OCI-LY1 (cell line): ENCODE measurements at regions not wholly inside any gene's neighbourhood (a gene's known extent, or its start where the extent isn't known, plus 50 kb on each side); places are given as distances from the start of the nearest gene placed in this dataset.

Experiments used
- H2AFZ ChIP-seq: fragments of 200-600 bp; sonication (generic), shearing (Covaris generic); 2 replicates; pipeline ENCODE4 v1.6.0; 2014; ENCODE audit warnings: antibody characterized with exemption, mild to moderate bottlenecking, low read length
- H3F3A ChIP-seq: fragments of 200-600 bp; sonication (generic), shearing (Covaris generic); 2 replicates; pipeline ENCODE4 v1.6.0; 2014; ENCODE audit warnings: mild to moderate bottlenecking, antibody characterized with exemption, low read length, moderate library complexity; ENCODE audit not compliant: insufficient read depth
- H3K27ac ChIP-seq: fragments of 200-600 bp; sonication (generic); 2 replicates; pipeline ENCODE4 v1.5.1; 2014; ENCODE audit warnings: low read length, mixed run types, mild to moderate bottlenecking, low read depth; ENCODE audit not compliant: poor library complexity, severe bottlenecking
- H3K27me3 ChIP-seq: fragments of 200-600 bp; sonication (generic); 2 replicates; pipeline ENCODE4 v1.6.0; 2014; ENCODE audit warnings: antibody characterized with exemption, mild to moderate bottlenecking, low read length, moderate library complexity; ENCODE audit not compliant: insufficient read depth
- H3K36me3 ChIP-seq: fragments of 200-600 bp; sonication (generic); 2 replicates; pipeline ENCODE4 v1.6.1; 2014; ENCODE audit warnings: mild to moderate bottlenecking, antibody characterized with exemption, low read length, moderate library complexity, mixed read lengths; ENCODE audit not compliant: insufficient read depth
- H3K4me1 ChIP-seq: fragments of 200-600 bp; sonication (generic); 2 replicates; pipeline ENCODE4 v1.5.1; 2014; ENCODE audit warnings: mild to moderate bottlenecking, low read length, moderate library complexity; ENCODE audit not compliant: insufficient read depth, severe bottlenecking
- H3K4me2 ChIP-seq: fragments of 200-600 bp; sonication (generic), shearing (Covaris generic); 2 replicates; pipeline ENCODE4 v1.6.1; 2014; ENCODE audit warnings: low read length
- H3K4me3 ChIP-seq: fragments of 200-600 bp; sonication (generic); 2 replicates; pipeline ENCODE4 v1.5.1; 2014; ENCODE audit warnings: low read length, low read depth, mild to moderate bottlenecking, mixed read lengths; ENCODE audit not compliant: poor library complexity, severe bottlenecking
- H3K79me2 ChIP-seq: fragments of 200-600 bp; shearing (Covaris generic); 2 replicates; pipeline ENCODE4 v1.6.1; 2016; ENCODE audit warnings: mixed run types, low read length, mixed read lengths; ENCODE audit not compliant: insufficient read depth
- H3K9ac ChIP-seq: fragments of 200-600 bp; sonication (generic), shearing (Covaris generic); 2 replicates; pipeline ENCODE4 v1.6.1; 2014; ENCODE audit warnings: mild to moderate bottlenecking, low read length, mixed read lengths
- H3K9me2 ChIP-seq: fragments of 200-600 bp; sonication (generic), shearing (Covaris generic); 2 replicates; pipeline ENCODE4 v1.6.1; 2014; ENCODE audit warnings: low read depth, mild to moderate bottlenecking, low read length, mixed read lengths
- H3K9me3 ChIP-seq: fragments of 200-600 bp; shearing (Covaris generic); 2 replicates; pipeline ENCODE4 v1.6.1; 2014; ENCODE audit warnings: low read length, mixed read lengths
- H4K20me1 ChIP-seq: fragments of 200-600 bp; sonication (generic), shearing (Covaris generic); 2 replicates; pipeline ENCODE4 v1.6.0; 2016; ENCODE audit warnings: mild to moderate bottlenecking, low read length; ENCODE audit not compliant: insufficient read depth
- CTCF ChIP-seq: fragments of 200-600 bp; sonication (generic), shearing (Covaris generic); IDR thresholded peaks from 2 replicates; pipeline ENCODE4 v1.5.1; 2017; ENCODE audit warnings: mild to moderate bottlenecking, antibody characterized with exemption, low read length, moderate library complexity, mixed read lengths
- EZH2 ChIP-seq: fragments of 200-600 bp; sonication (generic), shearing (Covaris generic); IDR thresholded peaks from 2 replicates; pipeline ENCODE4 v1.8.0; 2017; ENCODE audit warnings: borderline replicate concordance, mixed run types, mild to moderate bottlenecking, antibody characterized with exemption, low read length, moderate library complexity, mixed read lengths

- H3K36me3 ChIP-seq, result no peaks in the 10 kb centered on the region
- H3K4me1 ChIP-seq, result no peaks in the 10 kb centered on the region
Measured at GRCh38 chr4:23429497-23429896, 460.4 kb downstream of the PPARGC1A start.

GRCh38 chr4:23425570-23425969 is 464.3 kb downstream of the PPARGC1A start:
- Histone ChIP-seq H4K20me1 (no peaks in the 10 kb centered on the region), H3K9ac (no peak overlapping the region), H3K4me3 (no peak overlapping the region), H2AFZ (no peak overlapping the region), H3K4me2 (no peak overlapping the region), H3F3A (no peaks in the 10 kb centered on the region), H3K9me3 (no peaks in the 10 kb centered on the region), H3K79me2 (no peaks in the 10 kb centered on the region), H3K4me1 (no peaks in the 10 kb centered on the region), H3K36me3 (no peaks in the 10 kb centered on the region), H3K27me3 (no peaks in the 10 kb centered on the region), H3K9me2 (no peaks in the 10 kb centered on the region), H3K27ac (no peak overlapping the region)
- TF ChIP-seq CTCF, result no peak
- TF ChIP-seq EZH2, result no peak

More at GRCh38 chr4:23429497-23429896, 460.4 kb downstream of the PPARGC1A start:
- TF ChIP-seq CTCF (no peak), EZH2 (no peak)
- H3K4me2 ChIP-seq, result no peak overlapping the region
- H3F3A ChIP-seq, result no peaks in the 10 kb centered on the region
- H3K27ac ChIP-seq, result no peak overlapping the region
- H3K9me3 ChIP-seq, result no peaks in the 10 kb centered on the region
- no peak overlapping the region for H2AFZ ChIP-seq
- H3K27me3 ChIP-seq, result no peaks in the 10 kb centered on the region
- H3K9me2 ChIP-seq, result no peaks in the 10 kb centered on the region
- H3K79me2 ChIP-seq, result no peaks in the 10 kb centered on the region
- no peaks in the 10 kb centered on the region for H4K20me1 ChIP-seq
- no peak overlapping the region for H3K4me3 ChIP-seq
- H3K9ac ChIP-seq, result no peak overlapping the region

DNA sequence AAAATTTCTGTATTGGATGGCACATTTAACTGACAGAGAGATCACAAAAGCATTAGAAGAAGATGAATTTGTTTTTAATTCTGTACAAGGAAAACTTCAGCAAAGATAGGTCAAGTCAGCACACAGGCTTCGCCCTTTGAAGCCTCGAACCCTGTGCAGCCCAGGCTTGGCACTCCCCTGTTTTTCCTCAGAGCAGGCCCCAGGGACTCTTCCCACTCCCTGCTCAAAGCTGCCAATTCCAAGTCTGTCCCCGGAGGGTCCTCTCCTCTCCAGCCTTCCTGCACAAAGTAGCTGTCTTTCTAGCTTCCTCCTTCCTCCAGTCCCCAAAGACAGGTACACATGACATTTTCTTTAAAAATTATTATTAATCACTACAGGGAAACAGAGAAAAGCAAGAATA is 466.3 kb downstream of the PPARGC1A start:
- no peaks in the 10 kb centered on the region for H3K27me3 ChIP-seq
- H3K4me2 ChIP-seq, result no peak overlapping the region
- no peaks in the 10 kb centered on the region for H4K20me1 ChIP-seq
- H3K9ac ChIP-seq, result no peak overlapping the region
- no peak overlapping the region for H3K4me3 ChIP-seq
- no peak overlapping the region for H2AFZ ChIP-seq
- no peak for TF ChIP-seq EZH2
- TF ChIP-seq CTCF, result no peak
- no peaks in the 10 kb centered on the region for H3F3A ChIP-seq
- H3K27ac ChIP-seq, result no peak overlapping the region
- H3K9me3 ChIP-seq, result no peaks in the 10 kb centered on the region
- H3K36me3 ChIP-seq, result no peaks in the 10 kb centered on the region
- H3K9me2 ChIP-seq, result no peaks in the 10 kb centered on the region
- no peaks in the 10 kb centered on the region for H3K79me2 ChIP-seq
- H3K4me1 ChIP-seq, result no peaks in the 10 kb centered on the region
